Small intestine (tissue), 7 donors: ENCODE measurements at regions not wholly inside any gene's neighbourhood (a gene's known extent, or its start where the extent isn't known, plus 50 kb on each side); places are given as distances from the start of the nearest gene placed in this dataset.
"Not testable (repeated sequence)": the region's sequence is repeated elsewhere in the genome, so short reads cannot be mapped to it uniquely, and the experiment has no call there.

ENCODE experiments used
- DNase-seq, 2 donors: peaks; one replicate each; pipeline versions ENCODE4 v3.0.0 to v3.0.0-alpha.2; 2013
- FAIRE-seq: peaks from 2 replicates; lab custom pipeline; 2012; peaks lifted over from hg19 to GRCh38; lab: Jason Lieb, UNC
- H3K27ac ChIP-seq, 3 donors: one replicate each; pipeline ENCODE4 v1.5.1; 2013; ENCODE audit warnings: low read length in 2 of 3, mild to moderate bottlenecking in 2 of 3, control low read depth in 1 of 3, inconsistent platforms in 1 of 3, low read depth in 1 of 3, moderate library complexity in 1 of 3
- H3K27me3 ChIP-seq, 3 donors: one replicate each; pipeline ENCODE4 v1.6.1; 2013; ENCODE audit warnings: low read length in 3 of 3, inconsistent platforms in 1 of 3; ENCODE audit not compliant: control insufficient read depth in 3 of 3, insufficient read depth in 3 of 3
- H3K36me3 ChIP-seq, 3 donors: one replicate each; pipeline ENCODE4 v1.6.1; 2013; ENCODE audit warnings: low read length in 3 of 3, inconsistent platforms in 1 of 3, low read depth in 1 of 3, mild to moderate bottlenecking in 1 of 3, moderate library complexity in 1 of 3; ENCODE audit not compliant: control insufficient read depth in 3 of 3, insufficient read depth in 2 of 3
- H3K4me1 ChIP-seq, 3 donors: one replicate each; pipeline ENCODE4 v1.6.1; 2013; ENCODE audit warnings: low read length in 2 of 3, inconsistent platforms in 1 of 3, low read depth in 1 of 3, mild to moderate bottlenecking in 1 of 3, moderate library complexity in 1 of 3; ENCODE audit not compliant: control insufficient read depth in 3 of 3, insufficient read depth in 2 of 3
- H3K4me3 ChIP-seq, 3 donors: one replicate each; pipeline ENCODE4 v1.5.1; 2013; ENCODE audit warnings: low read length in 3 of 3, control low read depth in 1 of 3, inconsistent platforms in 1 of 3, low read depth in 1 of 3, mild to moderate bottlenecking in 1 of 3, moderate library complexity in 1 of 3
- H3K9me3 ChIP-seq, 2 donors: one replicate each; pipeline ENCODE4 v1.6.1; 2013; ENCODE audit warnings: low read depth in 1 of 2, low read length in 1 of 2; ENCODE audit not compliant: control insufficient read depth in 2 of 2, insufficient read depth in 1 of 2
- WGBS, 3 donors: extraction: QIAGEN DNeasy Blood & Tissue Kit; methylation state at CpG; one replicate each; pipeline ENCODE4 v1.1.7; 2013; 5-methylcytosine and 5-hydroxymethylcytosine counted together
- donor health status: healthy with polysubstance abuse.
- donor health status: control.
- donor health status: control.
- donor health status: Bipolar disorder and iron deficiency.
- donor health status: healthy.

- Histone ChIP-seq H3K4me3 (no peak overlapping the region), H3K4me1 (peaks cover 0 to 10% (median 0%) of the 10 kb centered on the region in 3 donors), H3K27ac (no peak overlapping the region), H3K27me3 (no peaks in the 10 kb centered on the region), H3K9me3 (peaks cover 0 to 4% of the 10 kb centered on the region in 2 donors), H3K36me3 (no peaks in the 10 kb centered on the region)
- DNase-seq (no peak), FAIRE-seq (no peak)
- WGBS, 3 donors = 56 to 82% (median 57%) methylated on average over 2 of the region's 2 CpGs
These were observed 208.2 kb downstream of the SLCO4C1 start for GRCh38 chr5:102087906-102088305.

DNA sequence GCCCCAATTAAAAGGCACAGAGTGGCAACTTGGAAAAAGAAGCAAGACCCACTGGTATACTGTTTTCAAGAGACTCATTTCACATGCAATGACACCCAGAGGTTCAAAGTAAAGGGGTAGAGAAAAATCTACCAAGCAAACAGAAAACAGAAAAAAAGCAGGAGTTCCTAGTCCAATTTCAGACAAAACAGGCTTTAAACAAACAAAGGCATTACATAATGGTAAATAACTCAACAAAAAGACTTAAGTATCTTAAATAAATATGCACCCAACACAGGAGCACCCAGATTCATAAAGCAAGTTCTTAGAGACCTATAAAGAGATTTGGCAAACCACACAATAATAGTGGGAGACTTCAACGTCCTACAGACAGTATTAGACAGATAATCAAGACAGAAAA is 215.8 kb downstream of the SLCO4C1 start:
- no peak for FAIRE-seq
- Histone ChIP-seq H3K27me3 (no peaks in the 10 kb centered on the region), H3K4me3 (no peak overlapping the region), H3K36me3 (no peaks in the 10 kb centered on the region), H3K9me3 (no peaks in the 10 kb centered on the region), H3K4me1 (no peaks in the 10 kb centered on the region), H3K27ac (no peak overlapping the region)
- WGBS, 3 donors = 17 to 41% (median 29%) methylated on average over 1 of the region's 1 CpG
- DNase-seq = no peak

- 82 to 84% (median 84%) methylated on average over 5 of the region's 5 CpGs for WGBS, 3 donors
- DNase-seq (no peak), FAIRE-seq (no peak)
- no peak overlapping the region for H3K27ac ChIP-seq
- no peaks in the 10 kb centered on the region for H3K27me3 ChIP-seq
- H3K36me3 ChIP-seq = no peaks in the 10 kb centered on the region
- no peaks in the 10 kb centered on the region for H3K4me1 ChIP-seq
- no peaks in the 10 kb centered on the region for H3K9me3 ChIP-seq
- no peak overlapping the region for H3K4me3 ChIP-seq
These were observed 218.2 kb downstream of the SLCO4C1 start for GRCh38 chr5:102077920-102078319.

GRCh38 chr5:102069974-102070373 is 226.1 kb downstream of the SLCO4C1 start:
- no peaks in the 10 kb centered on the region for H3K36me3 ChIP-seq
- H3K4me1 ChIP-seq = peaks cover 0 to 2% (median 0%) of the 10 kb centered on the region in 3 donors
- no peaks in the 10 kb centered on the region for H3K27me3 ChIP-seq
- no peak overlapping the region for H3K27ac ChIP-seq
- H3K9me3 ChIP-seq = no peaks in the 10 kb centered on the region
- DNase-seq (no peak), FAIRE-seq (no peak)
- 69 to 77% (median 75%) methylated on average over 3 of the region's 3 CpGs for whole genome bisulfite sequencing, 3 donors
- H3K4me3 ChIP-seq = no peak overlapping the region

DNA sequence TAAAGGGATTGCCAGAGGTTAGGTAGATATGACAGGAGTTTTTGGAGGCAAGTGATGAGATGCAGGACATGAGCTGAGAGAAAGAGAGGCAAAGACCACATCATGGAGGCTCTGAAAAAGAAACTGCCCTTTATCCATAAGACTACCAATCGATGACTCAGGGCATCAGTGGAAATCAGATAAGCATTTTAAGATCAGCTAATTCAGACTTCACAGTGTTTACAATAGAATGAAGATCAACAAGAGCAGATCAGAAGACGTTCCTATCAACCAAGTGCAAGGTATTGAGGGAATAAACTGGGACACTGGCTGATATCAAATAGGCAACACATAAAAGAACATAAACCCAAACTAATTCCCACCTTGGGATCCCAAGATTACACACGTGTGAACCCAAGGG is 227.2 kb downstream of the SLCO4C1 start:
- H3K36me3 ChIP-seq = no peaks in the 10 kb centered on the region
- H3K4me3 ChIP-seq = no peak overlapping the region
- no peak overlapping the region for H3K27ac ChIP-seq
- 23 to 57% (median 28%) methylated on average over 3 of the region's 3 CpGs for WGBS, 3 donors
- no peaks in the 10 kb centered on the region for H3K9me3 ChIP-seq
- no peak for FAIRE-seq
- H3K27me3 ChIP-seq = no peaks in the 10 kb centered on the region
- H3K4me1 ChIP-seq = peaks cover 0 to 2% (median 0%) of the 10 kb centered on the region in 3 donors
- no peak for DNase-seq

GRCh38 chr5:102049517-102049916 is 246.6 kb downstream of the SLCO4C1 start:
- DNase-seq (peak; percentile 2 to 33), FAIRE-seq (no peak)
- H3K4me3 ChIP-seq = no peak overlapping the region

DNA sequence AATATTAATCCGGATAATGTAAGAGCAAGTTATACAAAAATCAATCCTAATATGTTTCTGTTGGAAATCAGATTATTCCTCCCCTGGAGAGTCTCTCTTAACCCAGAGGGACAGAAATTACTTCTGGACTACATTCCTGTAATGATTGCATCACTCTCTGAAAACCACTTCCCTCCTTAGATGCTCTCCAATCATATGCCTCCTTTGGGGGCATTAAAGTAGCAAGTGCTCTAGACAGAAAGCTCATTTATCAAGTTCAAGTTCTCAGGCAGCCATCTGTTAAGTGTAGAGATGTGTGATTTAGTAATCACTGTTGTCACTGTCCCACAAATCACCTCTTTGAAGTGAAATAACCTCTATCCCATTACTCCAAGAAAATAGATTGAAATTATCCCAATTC is 247.1 kb downstream of the SLCO4C1 start:
- Histone ChIP-seq H3K9me3 (no peaks in the 10 kb centered on the region), H3K27ac (no peak overlapping the region), H3K36me3 (no peaks in the 10 kb centered on the region), H3K4me1 (no peaks in the 10 kb centered on the region), H3K27me3 (no peaks in the 10 kb centered on the region), H3K4me3 (no peak overlapping the region)
- DNase-seq (peak in 1 of 2 donors; percentile 16), FAIRE-seq (no peak)
- 89 to 95% (median 94%) methylated on average over 1 of the region's 1 CpG for WGBS, 3 donors

More at GRCh38 chr5:102049517-102049916, 246.6 kb downstream of the SLCO4C1 start:
- Histone ChIP-seq H3K27me3 (no peaks in the 10 kb centered on the region), H3K9me3 (no peaks in the 10 kb centered on the region), H3K4me1 (no peaks in the 10 kb centered on the region), H3K27ac (no peak overlapping the region), H3K36me3 (no peaks in the 10 kb centered on the region)

DNA sequence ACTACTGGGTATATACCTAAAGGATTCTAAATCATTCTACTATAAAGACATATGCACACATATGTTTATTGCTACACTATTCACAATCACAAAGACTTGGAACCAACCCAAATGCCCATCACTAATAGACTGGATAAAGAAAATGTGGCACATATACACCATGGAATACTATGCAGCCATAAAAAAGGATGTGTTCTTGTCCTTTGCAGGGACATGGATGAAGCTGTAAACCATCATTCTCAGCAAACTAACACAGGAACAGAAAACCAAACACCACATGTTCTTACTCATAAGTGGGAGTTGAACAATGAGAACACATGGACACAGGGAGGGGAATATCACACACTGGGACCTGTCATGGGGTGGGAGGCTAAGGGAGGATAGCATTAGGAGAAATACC is 249.0 kb downstream of the SLCO4C1 start:
- H3K4me3 ChIP-seq, H3K27me3 ChIP-seq, H3K9me3 ChIP-seq, H3K27ac ChIP-seq, DNase-seq, H3K4me1 ChIP-seq, H3K36me3 ChIP-seq, FAIRE-seq: not testable (repeated sequence)

GRCh38 chr5:102040326-102040725 is 255.8 kb downstream of the SLCO4C1 start:
- FAIRE-seq (no peak), DNase-seq (no peak)
- 88 to 92% (median 89%) methylated on average over 1 of the region's 1 CpG for WGBS, 3 donors
- Histone ChIP-seq H3K36me3 (no peaks in the 10 kb centered on the region), H3K27ac (no peak overlapping the region), H3K9me3 (no peaks in the 10 kb centered on the region), H3K4me3 (no peak overlapping the region), H3K4me1 (no peaks in the 10 kb centered on the region), H3K27me3 (no peaks in the 10 kb centered on the region)
